Mucosa of stomach (tissue), 1 donor: ENCODE measurements at regions not wholly inside any gene's neighbourhood (a gene's known extent, or its start where the extent isn't known, plus 50 kb on each side); places are given as distances from the start of the nearest gene placed in this dataset.

Source experiments
- H3K27me3 ChIP-seq: one replicate; pipeline ENCODE4 v1.7.0; 2013; ENCODE audit warnings: mild to moderate bottlenecking, low read length; ENCODE audit not compliant: control insufficient read depth, insufficient read depth
- H3K36me3 ChIP-seq: one replicate; pipeline ENCODE4 v1.7.0; 2013; ENCODE audit warnings: low read length; ENCODE audit not compliant: control insufficient read depth, insufficient read depth
- H3K4me1 ChIP-seq: one replicate; pipeline ENCODE4 v1.7.0; 2013; ENCODE audit warnings: mild to moderate bottlenecking, low read length; ENCODE audit not compliant: control insufficient read depth, insufficient read depth
- H3K4me3 ChIP-seq: one replicate; pipeline ENCODE4 v1.7.0; 2013; ENCODE audit warnings: low read length
- H3K9ac ChIP-seq: one replicate; pipeline ENCODE4 v1.7.0; 2013; ENCODE audit warnings: mild to moderate bottlenecking, low read length, moderate library complexity
- H3K9me3 ChIP-seq: one replicate; pipeline ENCODE4 v1.7.0; 2013; ENCODE audit warnings: mild to moderate bottlenecking, low read length, moderate library complexity; ENCODE audit not compliant: control insufficient read depth
- donor health status: Pancreatic carcinoma.

GRCh38 chr5:117813850-117814249 lies 1174.5 kb downstream of the DTWD2 start:
- Histone ChIP-seq H3K36me3 (no peaks in the 10 kb centered on the region), H3K9ac (no peak overlapping the region), H3K27me3 (no peaks in the 10 kb centered on the region), H3K9me3 (no peaks in the 10 kb centered on the region), H3K4me1 (no peaks in the 10 kb centered on the region), H3K4me3 (no peak overlapping the region)

GRCh38 chr5:117812861-117813260 lies 1175.5 kb downstream of the DTWD2 start:
- H3K4me1 ChIP-seq: no peaks in the 10 kb centered on the region
- no peaks in the 10 kb centered on the region for H3K27me3 ChIP-seq
- no peaks in the 10 kb centered on the region for H3K36me3 ChIP-seq
- H3K9me3 ChIP-seq: no peaks in the 10 kb centered on the region
- no peak overlapping the region for H3K4me3 ChIP-seq
- H3K9ac ChIP-seq: no peak overlapping the region

GRCh38 chr5:117809251-117809650 lies 1179.1 kb downstream of the DTWD2 start:
- Histone ChIP-seq H3K36me3 (no peaks in the 10 kb centered on the region), H3K4me3 (no peak overlapping the region), H3K27me3 (no peaks in the 10 kb centered on the region), H3K4me1 (no peaks in the 10 kb centered on the region), H3K9me3 (no peaks in the 10 kb centered on the region), H3K9ac (no peak overlapping the region)

GRCh38 chr5:117805058-117805457 lies 1183.3 kb downstream of the DTWD2 start:
- no peaks in the 10 kb centered on the region for H3K36me3 ChIP-seq
- no peaks in the 10 kb centered on the region for H3K9me3 ChIP-seq
- H3K4me3 ChIP-seq: no peak overlapping the region
- no peaks in the 10 kb centered on the region for H3K27me3 ChIP-seq
- no peak overlapping the region for H3K9ac ChIP-seq
- H3K4me1 ChIP-seq: no peaks in the 10 kb centered on the region

- Histone ChIP-seq H3K36me3 (no peaks in the 10 kb centered on the region), H3K27me3 (no peaks in the 10 kb centered on the region), H3K9me3 (no peaks in the 10 kb centered on the region), H3K4me3 (no peak overlapping the region), H3K9ac (no peak overlapping the region), H3K4me1 (no peaks in the 10 kb centered on the region)
Measured at GRCh38 chr5:117803533-117803932, 1184.8 kb downstream of the DTWD2 start.

- Histone ChIP-seq H3K4me3 (no peak overlapping the region), H3K36me3 (no peaks in the 10 kb centered on the region), H3K27me3 (no peaks in the 10 kb centered on the region), H3K9ac (no peak overlapping the region), H3K4me1 (no peaks in the 10 kb centered on the region), H3K9me3 (no peaks in the 10 kb centered on the region)
Measured at GRCh38 chr5:117801583-117801982, 1186.8 kb downstream of the DTWD2 start.

- Histone ChIP-seq H3K4me1 (no peaks in the 10 kb centered on the region), H3K36me3 (no peaks in the 10 kb centered on the region), H3K27me3 (no peaks in the 10 kb centered on the region), H3K9ac (no peak overlapping the region), H3K9me3 (no peaks in the 10 kb centered on the region), H3K4me3 (no peak overlapping the region)
Measured at GRCh38 chr5:117800261-117800660, 1188.1 kb downstream of the DTWD2 start.

- H3K4me3 ChIP-seq: no peak overlapping the region
- H3K9me3 ChIP-seq: no peaks in the 10 kb centered on the region
- no peak overlapping the region for H3K9ac ChIP-seq
- no peaks in the 10 kb centered on the region for H3K27me3 ChIP-seq
- no peaks in the 10 kb centered on the region for H3K4me1 ChIP-seq
- H3K36me3 ChIP-seq: no peaks in the 10 kb centered on the region
Measured at GRCh38 chr5:117794847-117795246, 1193.5 kb downstream of the DTWD2 start.

GRCh38 chr5:117793963-117794362 lies 1194.4 kb downstream of the DTWD2 start:
- H3K27me3 ChIP-seq: no peaks in the 10 kb centered on the region
- no peaks in the 10 kb centered on the region for H3K9me3 ChIP-seq
- H3K9ac ChIP-seq: no peak overlapping the region
- no peaks in the 10 kb centered on the region for H3K36me3 ChIP-seq
- no peaks in the 10 kb centered on the region for H3K4me1 ChIP-seq
- no peak overlapping the region for H3K4me3 ChIP-seq

- no peak overlapping the region for H3K9ac ChIP-seq
- no peaks in the 10 kb centered on the region for H3K9me3 ChIP-seq
- no peaks in the 10 kb centered on the region for H3K36me3 ChIP-seq
- no peak overlapping the region for H3K4me3 ChIP-seq
- no peaks in the 10 kb centered on the region for H3K27me3 ChIP-seq
- no peaks in the 10 kb centered on the region for H3K4me1 ChIP-seq
Measured at GRCh38 chr5:117792476-117792875, 1195.9 kb downstream of the DTWD2 start.

- Histone ChIP-seq H3K9me3 (no peaks in the 10 kb centered on the region), H3K27me3 (no peaks in the 10 kb centered on the region), H3K9ac (no peak overlapping the region), H3K4me1 (no peaks in the 10 kb centered on the region), H3K36me3 (no peaks in the 10 kb centered on the region), H3K4me3 (no peak overlapping the region)
Measured at GRCh38 chr5:117788596-117788995, 1199.8 kb downstream of the DTWD2 start.

GRCh38 chr5:117779171-117779570 lies 1204.5 kb upstream of the SEMA6A start:
- Histone ChIP-seq H3K36me3 (no peaks in the 10 kb centered on the region), H3K4me1 (no peaks in the 10 kb centered on the region), H3K4me3 (no peak overlapping the region), H3K9ac (no peak overlapping the region), H3K27me3 (no peaks in the 10 kb centered on the region), H3K9me3 (no peaks in the 10 kb centered on the region)

GRCh38 chr5:117776977-117777376 lies 1202.4 kb upstream of the SEMA6A start:
- Histone ChIP-seq H3K27me3 (no peaks in the 10 kb centered on the region), H3K9me3 (no peaks in the 10 kb centered on the region), H3K4me3 (no peak overlapping the region)

More at GRCh38 chr5:117776977-117777376, 1202.4 kb upstream of the SEMA6A start:
- Histone ChIP-seq H3K4me1 (no peaks in the 10 kb centered on the region), H3K9ac (no peak overlapping the region), H3K36me3 (no peaks in the 10 kb centered on the region)
